NOMO-1 treated with dmso at 0.1 percent for 144 hours (cell line): ENCODE measurements at regions not wholly inside any gene's neighbourhood (a gene's known extent, or its start where the extent isn't known, plus 50 kb on each side); places are given as distances from the start of the nearest gene placed in this dataset.

Experiments
- DNase-seq: peaks from one replicate; lab custom pipeline; 2025; ENCODE audit not compliant: unreplicated experiment; lab: John Stamatoyannopoulos, UW

GRCh38 chr16:73713251-73713650, 583.4 kb upstream of the PSMD7 start:
- no peak for DNase-seq

- DNase-seq = no peak
Observed at GRCh38 chr16:73711406-73712080, 585.1 kb upstream of the PSMD7 start.

GRCh38 chr16:73710526-73710925, 586.1 kb upstream of the PSMD7 start:
- no peak for DNase-seq

GRCh38 chr16:73707863-73708262, 588.8 kb upstream of the PSMD7 start:
- DNase-seq = no peak

- DNase-seq = no peak
Observed at GRCh38 chr16:73703891-73704290, 592.7 kb upstream of the PSMD7 start.

- DNase-seq = no peak
Observed at GRCh38 chr16:73697336-73697735, 599.3 kb upstream of the PSMD7 start.

- DNase-seq = no peak
Observed at GRCh38 chr16:73692861-73693260, 603.8 kb upstream of the PSMD7 start.

- no peak for DNase-seq
Observed at GRCh38 chr16:73683804-73684203, 612.8 kb upstream of the PSMD7 start.

- DNase-seq = no peak
Observed at GRCh38 chr16:73672135-73672534, 624.2 kb upstream of the ZFHX3 start.

- DNase-seq = no peak
Observed at GRCh38 chr16:73670836-73671820, 623.2 kb upstream of the ZFHX3 start.

- DNase-seq = no peak
Observed at GRCh38 chr16:73669535-73670274, 621.8 kb upstream of the ZFHX3 start.

- no peak for DNase-seq
Observed at GRCh38 chr16:73663720-73664119, 615.8 kb upstream of the ZFHX3 start.

GRCh38 chr16:73636196-73636595, 588.3 kb upstream of the ZFHX3 start:
- no peak for DNase-seq

GRCh38 chr16:73629011-73629410, 581.1 kb upstream of the ZFHX3 start:
- no peak for DNase-seq

GRCh38 chr16:73617738-73618137, 569.8 kb upstream of the ZFHX3 start:
- no peak for DNase-seq

GRCh38 chr16:73616770-73617169, 568.8 kb upstream of the ZFHX3 start:
- no peak for DNase-seq

- no peak for DNase-seq
Observed at GRCh38 chr16:73616166-73616753, 568.3 kb upstream of the ZFHX3 start.

GRCh38 chr16:73615071-73615940, 567.4 kb upstream of the ZFHX3 start:
- no peak for DNase-seq

GRCh38 chr16:73614131-73614530, 566.2 kb upstream of the ZFHX3 start:
- no peak for DNase-seq

- DNase-seq = no peak
Observed at GRCh38 chr16:73610605-73611156, 562.8 kb upstream of the ZFHX3 start.
